GM23338 (cell line): ENCODE measurements at regions not wholly inside any gene's neighbourhood (a gene's known extent, or its start where the extent isn't known, plus 50 kb on each side); places are given as distances from the start of the nearest gene placed in this dataset.
A peak's percentile ranks its signal among the peaks of the same experiment; 100 is the strongest.

Source experiments
- ATAC-seq: fragments of 200-7000 bp; cut with Tn5 transposase; 3 replicates; pipeline ENCODE4 v1.9.1; 2020
- DNase-seq: peaks from one replicate; pipeline ENCODE4 v3.0.0-alpha.2; 2015; ENCODE audit warnings: low spot score
- H2AFZ ChIP-seq: fragments of 200-600 bp; sonication (generic); 2 replicates; pipeline ENCODE4 v1.8.0; 2016; ENCODE audit warnings: antibody characterized with exemption, mild to moderate bottlenecking, moderate library complexity
- H3F3A ChIP-seq: fragments of 200-600 bp; sonication (generic); replicated peaks from 2 replicates; pipeline ENCODE4 v1.8.0; 2017; ENCODE audit warnings: antibody characterized with exemption, mixed run types, low read depth
- H3K27ac ChIP-seq: fragments of 200-600 bp; sonication (generic); 2 replicates; pipeline ENCODE4 v1.6.1; 2016; ENCODE audit warnings: low read depth
- H3K27me3 ChIP-seq: fragments of 200-600 bp; sonication (generic); 2 replicates; pipeline ENCODE4 v1.8.0; 2016; ENCODE audit warnings: mild to moderate bottlenecking, mixed run types, moderate library complexity; ENCODE audit not compliant: insufficient read depth
- H3K36me3 ChIP-seq: fragments of 200-600 bp; sonication (generic); 2 replicates; pipeline ENCODE4 v1.8.0; 2016; ENCODE audit warnings: mild to moderate bottlenecking; ENCODE audit not compliant: insufficient read depth
- H3K4me1 ChIP-seq: fragments of 200-600 bp; sonication (generic); 2 replicates; pipeline ENCODE4 v1.8.0; 2016; ENCODE audit warnings: mild to moderate bottlenecking, moderate library complexity; ENCODE audit not compliant: insufficient read depth
- H3K4me2 ChIP-seq: fragments of 200-600 bp; sonication (generic); 2 replicates; pipeline ENCODE4 v1.7.1; 2017; ENCODE audit warnings: mixed run types
- H3K4me3 ChIP-seq: fragments of 200-600 bp; sonication (generic); 2 replicates; pipeline ENCODE4 v1.6.1; 2016; ENCODE audit warnings: mixed run types
- H3K79me2 ChIP-seq: fragments of 200-600 bp; sonication (generic); replicated peaks from 2 replicates; pipeline ENCODE4 v1.8.0; 2017; ENCODE audit warnings: mild to moderate bottlenecking; ENCODE audit not compliant: insufficient read depth
- H3K9me2 ChIP-seq: fragments of 200-600 bp; sonication (generic); 2 replicates; pipeline ENCODE4 v1.8.0; 2017; ENCODE audit not compliant: insufficient read depth
- H4K20me1 ChIP-seq: fragments of 200-600 bp; sonication (generic); replicated peaks from 2 replicates; pipeline ENCODE4 v1.8.0; 2017; ENCODE audit warnings: mild to moderate bottlenecking; ENCODE audit not compliant: insufficient read depth
- H3K27ac Mint-ChIP-seq: 2 replicates; pipeline ENCODE4 v1.8.0; 2020; ENCODE audit warnings: inconsistent platforms, mild to moderate bottlenecking, moderate library complexity, mixed read lengths
- H3K27me3 Mint-ChIP-seq: 3 replicates; pipeline ENCODE4 v1.8.0; 2022; ENCODE audit warnings: low read depth, mild to moderate bottlenecking, moderate library complexity, mixed read lengths, inconsistent platforms; ENCODE audit not compliant: insufficient read depth, poor library complexity
- H3K36me3 Mint-ChIP-seq: 3 replicates; pipeline ENCODE4 v1.8.0; 2021; ENCODE audit warnings: low read depth, mild to moderate bottlenecking, inconsistent platforms, moderate library complexity, mixed read lengths
- H3K4me1 Mint-ChIP-seq: 3 replicates; pipeline ENCODE4 v1.8.0; 2020; ENCODE audit warnings: mild to moderate bottlenecking, inconsistent platforms, mixed read lengths
- H3K4me3 Mint-ChIP-seq: 3 replicates; pipeline ENCODE4 v1.8.0; 2021; ENCODE audit warnings: moderate library complexity, mild to moderate bottlenecking, inconsistent platforms, mixed read lengths
- H3K9me3 Mint-ChIP-seq: 3 replicates; pipeline ENCODE4 v1.8.0; 2020; ENCODE audit warnings: moderate library complexity, mild to moderate bottlenecking, inconsistent platforms, mixed read lengths
- CREB1 ChIP-seq: fragments of 250-450 bp; sonication (Bioruptor Pico); IDR thresholded peaks from 2 replicates; pipeline ENCODE4 v1.5.0; 2020; ENCODE audit warnings: low read depth, mild to moderate bottlenecking, moderate library complexity
- CTCF ChIP-seq, 2 experiments: fragments of 200-600 bp in 1 of 2; sonication (generic) in 1 of 2; conservative IDR thresholded peaks; 2 replicates each; pipeline versions ENCODE4 v1.5.1 to v1.6.1; 2016 to 2017; ENCODE audit warnings: antibody characterized with exemption in 2 of 2, low read depth in 2 of 2, mild to moderate bottlenecking in 2 of 2, moderate library complexity in 1 of 2
- ETS1 ChIP-seq: IDR thresholded peaks from 2 replicates; pipeline ENCODE4 v1.6.1; 2016; ENCODE audit warnings: antibody characterized with exemption
- EZH2 ChIP-seq: fragments of 200-600 bp; sonication (generic); IDR thresholded peaks from one replicate; pipeline ENCODE4 v1.8.0; 2017; ENCODE audit warnings: antibody characterized with exemption, mild to moderate bottlenecking, low read depth; ENCODE audit not compliant: unreplicated experiment
- EZH2phosphoT487 ChIP-seq: fragments of 200-600 bp; sonication (generic); IDR thresholded peaks from one replicate; pipeline ENCODE4 v1.8.1; 2018; ENCODE audit warnings: antibody characterized with exemption; ENCODE audit not compliant: unreplicated experiment
- JUNB ChIP-seq: IDR thresholded peaks from one replicate; pipeline ENCODE4 v1.6.1; 2016; ENCODE audit warnings: antibody characterized with exemption; ENCODE audit not compliant: unreplicated experiment
- NANOG ChIP-seq: IDR thresholded peaks from 2 replicates; pipeline ENCODE4 v1.6.1; 2016; ENCODE audit warnings: antibody characterized with exemption, borderline replicate concordance
- REST ChIP-seq: IDR thresholded peaks from one replicate; pipeline ENCODE4 v1.6.1; 2018; ENCODE audit warnings: antibody characterized with exemption; ENCODE audit not compliant: unreplicated experiment
- STAT1 ChIP-seq: IDR thresholded peaks from one replicate; pipeline ENCODE4 v1.6.1; 2016; ENCODE audit warnings: antibody characterized with exemption; ENCODE audit not compliant: unreplicated experiment
- ZNF114 ChIP-seq: fragments of 250-450 bp; sonication (Bioruptor Pico); IDR thresholded peaks from 2 replicates; pipeline ENCODE4 v1.5.0; 2020; ENCODE audit warnings: mild to moderate bottlenecking, moderate library complexity
- ZNF331 ChIP-seq: fragments of 250-450 bp; sonication (Bioruptor Pico); IDR thresholded peaks from 2 replicates; pipeline ENCODE4 v1.5.0; 2020; ENCODE audit warnings: low read depth, mild to moderate bottlenecking, moderate library complexity

GRCh38 chr7:52021343-52021742 lies 704.7 kb upstream of the COBL start:
- Mint-ChIP-seq H3K4me3 (no peak overlapping the region), H3K9me3 (no peaks in the 10 kb centered on the region), H3K4me1 (peaks cover 4% of the 10 kb centered on the region; the same call in 2 of the 3 replicates), H3K36me3 (no peaks in the 10 kb centered on the region), H3K27me3 (no peaks in the 10 kb centered on the region), H3K27ac (no peak overlapping the region)
- DNase-seq (peak; percentile 12), ATAC-seq (no peak)
- H3K4me2 ChIP-seq = no peak overlapping the region
- peaks cover 8% of the 10 kb centered on the region for H3K4me1 ChIP-seq
- no peaks in the 10 kb centered on the region for H3F3A ChIP-seq
- H3K4me3 ChIP-seq = no peak overlapping the region
- H4K20me1 ChIP-seq = no peaks in the 10 kb centered on the region
- no peaks in the 10 kb centered on the region for H3K79me2 ChIP-seq
- 0 out of 2 replicates have a peak, but pooled peaks cover 4% of the 10 kb centered on the region for H3K9me2 ChIP-seq
- H3K36me3 ChIP-seq = no peaks in the 10 kb centered on the region
- H2AFZ ChIP-seq = no peak overlapping the region
- TF ChIP-seq REST = no peak
- TF ChIP-seq NANOG = no peak
- no peak for TF ChIP-seq JUNB
- TF ChIP-seq ZNF331 = no peak
- TF ChIP-seq CREB1 = no peak
- TF ChIP-seq CTCF (conservative IDR thresholded peaks at IDR 0.05; ENCODE audit: low read depth in 2 of 2) = no peak
- no peak for TF ChIP-seq EZH2
- no peak for TF ChIP-seq ETS1
- TF ChIP-seq STAT1 = no peak
- TF ChIP-seq ZNF114 (CRISPR knock-in tag) = no peak
- no peaks in the 10 kb centered on the region for H3K27me3 ChIP-seq
- H3K27ac ChIP-seq = no peak overlapping the region

GRCh38 chr7:52018680-52019054 lies 702.1 kb upstream of the COBL start:
- H3K79me2 ChIP-seq = no peaks in the 10 kb centered on the region
- no peaks in the 10 kb centered on the region for H3K36me3 ChIP-seq
- no peaks in the 10 kb centered on the region for H3K9me3 Mint-ChIP-seq
- H3K27ac Mint-ChIP-seq = no peak overlapping the region
- no peak overlapping the region for H3K4me3 ChIP-seq
- no peaks in the 10 kb centered on the region for H3K27me3 ChIP-seq
- H3F3A ChIP-seq = no peaks in the 10 kb centered on the region
- H3K27ac ChIP-seq = no peak overlapping the region
- no peak overlapping the region for H3K4me3 Mint-ChIP-seq
- peaks cover 4% of the 10 kb centered on the region; the same call in 2 of the 3 replicates for H3K4me1 Mint-ChIP-seq
- no peaks in the 10 kb centered on the region; the same call in 2 of the 3 replicates for H3K36me3 Mint-ChIP-seq
- no peak overlapping the region for H2AFZ ChIP-seq
- H4K20me1 ChIP-seq = no peaks in the 10 kb centered on the region
- H3K4me2 ChIP-seq = no peak overlapping the region
- no peak for DNase-seq
- TF ChIP-seq STAT1 (no peak), EZH2phosphoT487 (no peak), CREB1 (no peak)
- H3K27me3 Mint-ChIP-seq = no peaks in the 10 kb centered on the region
- H3K9me2 ChIP-seq = 0 out of 2 replicates have a peak, but pooled peaks cover 4% of the 10 kb centered on the region
- no peak for ATAC-seq
- H3K4me1 ChIP-seq = peaks cover 8% of the 10 kb centered on the region
